Spleen (tissue), 7 donors: ENCODE measurements at regions not wholly inside any gene's neighbourhood (a gene's known extent, or its start where the extent isn't known, plus 50 kb on each side); places are given as distances from the start of the nearest gene placed in this dataset.

Experiments used
- CTCF ChIP-seq, 11 experiments: fragments of 200-600 bp in 7 of 11; fragments of 450-650 bp in 4 of 11; sonication (generic) in 4 of 11; IDR thresholded peaks in 8 of 11; conservative IDR thresholded peaks in 3 of 11; 1 replicate in 7 of 11; 2 replicates in 4 of 11; pipeline versions ENCODE4 v1.4.0 to v1.8.0; 2016 to 2021; ENCODE audit warnings: antibody characterized with exemption in 11 of 11, inconsistent platforms in 4 of 11, mild to moderate bottlenecking in 1 of 11
- POLR2AphosphoS5 ChIP-seq, 3 donors: sonication (generic); formaldehyde crosslinking; IDR thresholded peaks; one replicate each; pipeline ENCODE4 v1.5.1; 2017; ENCODE audit warnings: antibody characterized with exemption in 3 of 3
- donor health status: DM: no; HTN: no; CAD: no; lungs with moderate emphysema.
- donor health status: DM: no; HTN: no; CAD: no.
- donor health status: DM: no; HTN: no; CAD: no.

- TF ChIP-seq CTCF (IDR thresholded peaks at IDR 0.05 in 8 of 11, conservative IDR thresholded peaks at IDR 0.05 in 3 of 11), result no peak
- no peak for TF ChIP-seq POLR2AphosphoS5 (IDR thresholded peaks at IDR 0.05)
These were observed 1305.4 kb downstream of the DSC3 start for GRCh38 chr18:29737190-29737589.
